Upper lobe of left lung (tissue), 4 donors: ENCODE measurements at regions not wholly inside any gene's neighbourhood (a gene's known extent, or its start where the extent isn't known, plus 50 kb on each side); places are given as distances from the start of the nearest gene placed in this dataset.

Experiments used
- POLR2AphosphoS5 ChIP-seq, 2 donors: sonication (generic); formaldehyde crosslinking; IDR thresholded peaks; one replicate each; pipeline ENCODE4 v1.5.1; 2017; ENCODE audit warnings: antibody characterized with exemption in 2 of 2
- TF ChIP-seq, protein P1 (sequence below), 6 experiments: fragments of 450-650 bp in 4 of 6; fragments of 200-600 bp in 2 of 6; sonication (generic) in 2 of 6; IDR thresholded peaks; one replicate each; pipeline ENCODE4 v1.5.1; 2016 to 2019; ENCODE audit warnings: antibody characterized with exemption in 6 of 6

DNA sequence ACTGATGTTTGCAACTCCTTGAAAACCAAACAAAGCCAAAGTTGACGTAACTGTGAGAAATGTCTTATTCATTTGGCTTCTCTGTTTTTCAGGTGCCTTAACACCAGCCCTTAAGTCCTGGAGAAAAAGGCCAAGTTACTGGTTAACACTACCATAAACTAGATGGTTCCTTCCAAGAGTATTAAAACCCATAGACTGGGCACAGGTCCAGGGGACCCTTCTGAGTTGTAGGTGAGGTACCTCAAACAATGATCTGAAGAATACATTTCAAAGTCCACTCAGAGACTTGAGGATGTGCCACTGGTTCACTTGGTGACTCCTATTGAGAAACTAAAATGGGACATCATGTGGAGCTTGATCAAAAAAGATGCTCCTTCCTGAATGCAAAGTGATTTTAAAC is 87.0 kb downstream of the NKX6-1 start:
- no peak for TF ChIP-seq POLR2AphosphoS5 (IDR thresholded peaks at IDR 0.05)
- TF ChIP-seq, protein P1, sequence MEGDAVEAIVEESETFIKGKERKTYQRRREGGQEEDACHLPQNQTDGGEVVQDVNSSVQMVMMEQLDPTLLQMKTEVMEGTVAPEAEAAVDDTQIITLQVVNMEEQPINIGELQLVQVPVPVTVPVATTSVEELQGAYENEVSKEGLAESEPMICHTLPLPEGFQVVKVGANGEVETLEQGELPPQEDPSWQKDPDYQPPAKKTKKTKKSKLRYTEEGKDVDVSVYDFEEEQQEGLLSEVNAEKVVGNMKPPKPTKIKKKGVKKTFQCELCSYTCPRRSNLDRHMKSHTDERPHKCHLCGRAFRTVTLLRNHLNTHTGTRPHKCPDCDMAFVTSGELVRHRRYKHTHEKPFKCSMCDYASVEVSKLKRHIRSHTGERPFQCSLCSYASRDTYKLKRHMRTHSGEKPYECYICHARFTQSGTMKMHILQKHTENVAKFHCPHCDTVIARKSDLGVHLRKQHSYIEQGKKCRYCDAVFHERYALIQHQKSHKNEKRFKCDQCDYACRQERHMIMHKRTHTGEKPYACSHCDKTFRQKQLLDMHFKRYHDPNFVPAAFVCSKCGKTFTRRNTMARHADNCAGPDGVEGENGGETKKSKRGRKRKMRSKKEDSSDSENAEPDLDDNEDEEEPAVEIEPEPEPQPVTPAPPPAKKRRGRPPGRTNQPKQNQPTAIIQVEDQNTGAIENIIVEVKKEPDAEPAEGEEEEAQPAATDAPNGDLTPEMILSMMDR (IDR thresholded peaks at IDR 0.05), result no peak
